WI38 (cell line): ENCODE measurements at regions not wholly inside any gene's neighbourhood (a gene's known extent, or its start where the extent isn't known, plus 50 kb on each side); places are given as distances from the start of the nearest gene placed in this dataset.
"Not testable (repeated sequence)": the region's sequence is repeated elsewhere in the genome, so short reads cannot be mapped to it uniquely, and the experiment has no call there.

ENCODE experiments used
- H3K4me3 ChIP-seq: 2 replicates; pipeline ENCODE4 v1.5.1; 2011; ENCODE audit warnings: low read depth, mild to moderate bottlenecking, control low read depth, low read length
- TF ChIP-seq, protein P1 (sequence below): IDR thresholded peaks from 2 replicates; pipeline ENCODE4 v1.5.1; 2012; ENCODE audit warnings: low read depth, mild to moderate bottlenecking, control low read depth, low read length

DNA sequence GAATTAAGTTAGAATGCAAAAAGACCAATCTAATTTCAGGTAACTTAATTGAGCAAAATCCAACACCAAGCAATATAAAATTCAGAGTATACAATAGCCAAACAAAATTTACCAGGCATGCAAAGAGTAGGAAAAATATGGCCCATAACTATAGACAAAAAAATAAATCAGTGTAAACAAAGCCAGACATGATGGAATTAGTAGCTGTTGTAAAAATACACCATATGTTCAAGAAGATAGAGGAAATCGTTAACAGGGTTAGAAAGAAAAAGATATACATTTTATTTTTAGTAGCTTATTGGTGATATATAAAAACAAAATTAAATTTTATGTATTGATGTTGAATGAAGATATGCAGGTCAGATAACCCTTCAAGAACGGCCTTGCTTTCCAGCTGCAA lies 621.1 kb upstream of the MIR17HG start:
- H3K4me3 ChIP-seq, result no peak overlapping the region
- TF ChIP-seq, protein P1, sequence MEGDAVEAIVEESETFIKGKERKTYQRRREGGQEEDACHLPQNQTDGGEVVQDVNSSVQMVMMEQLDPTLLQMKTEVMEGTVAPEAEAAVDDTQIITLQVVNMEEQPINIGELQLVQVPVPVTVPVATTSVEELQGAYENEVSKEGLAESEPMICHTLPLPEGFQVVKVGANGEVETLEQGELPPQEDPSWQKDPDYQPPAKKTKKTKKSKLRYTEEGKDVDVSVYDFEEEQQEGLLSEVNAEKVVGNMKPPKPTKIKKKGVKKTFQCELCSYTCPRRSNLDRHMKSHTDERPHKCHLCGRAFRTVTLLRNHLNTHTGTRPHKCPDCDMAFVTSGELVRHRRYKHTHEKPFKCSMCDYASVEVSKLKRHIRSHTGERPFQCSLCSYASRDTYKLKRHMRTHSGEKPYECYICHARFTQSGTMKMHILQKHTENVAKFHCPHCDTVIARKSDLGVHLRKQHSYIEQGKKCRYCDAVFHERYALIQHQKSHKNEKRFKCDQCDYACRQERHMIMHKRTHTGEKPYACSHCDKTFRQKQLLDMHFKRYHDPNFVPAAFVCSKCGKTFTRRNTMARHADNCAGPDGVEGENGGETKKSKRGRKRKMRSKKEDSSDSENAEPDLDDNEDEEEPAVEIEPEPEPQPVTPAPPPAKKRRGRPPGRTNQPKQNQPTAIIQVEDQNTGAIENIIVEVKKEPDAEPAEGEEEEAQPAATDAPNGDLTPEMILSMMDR, result no peak

DNA sequence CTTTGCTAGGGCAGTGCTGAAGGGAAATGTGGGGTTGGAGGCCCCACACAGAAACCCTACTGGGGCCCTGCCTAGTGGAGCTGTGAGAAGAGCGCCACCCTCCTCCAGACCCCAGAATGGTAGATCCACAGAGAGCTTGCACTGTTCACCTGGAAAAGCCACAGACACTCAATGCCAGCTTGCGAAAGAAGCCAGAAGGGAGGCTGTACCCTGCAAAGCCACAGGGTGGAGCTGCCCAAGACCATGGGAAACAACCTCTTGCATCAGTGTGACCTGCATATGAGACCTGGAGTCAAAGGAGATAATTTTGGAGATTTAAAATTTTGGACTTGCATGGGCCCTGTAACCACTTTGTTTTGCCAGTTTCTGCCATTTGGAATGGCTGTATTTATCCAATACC lies 615.4 kb upstream of the MIR17HG start:
- no peak overlapping the region for H3K4me3 ChIP-seq
- TF ChIP-seq, protein P1, result no peak

GRCh38 chr13:90734497-90734896 lies 613.0 kb upstream of the MIR17HG start:
- H3K4me3 ChIP-seq, result not testable (repeated sequence)

- no peak overlapping the region for H3K4me3 ChIP-seq
- TF ChIP-seq, protein P1, result no peak
These were observed 608.6 kb upstream of the MIR17HG start for GRCh38 chr13:90738881-90739280.

GRCh38 chr13:90740099-90740498 lies 607.4 kb upstream of the MIR17HG start:
- TF ChIP-seq, protein P1, result no peak
- no peak overlapping the region for H3K4me3 ChIP-seq

DNA sequence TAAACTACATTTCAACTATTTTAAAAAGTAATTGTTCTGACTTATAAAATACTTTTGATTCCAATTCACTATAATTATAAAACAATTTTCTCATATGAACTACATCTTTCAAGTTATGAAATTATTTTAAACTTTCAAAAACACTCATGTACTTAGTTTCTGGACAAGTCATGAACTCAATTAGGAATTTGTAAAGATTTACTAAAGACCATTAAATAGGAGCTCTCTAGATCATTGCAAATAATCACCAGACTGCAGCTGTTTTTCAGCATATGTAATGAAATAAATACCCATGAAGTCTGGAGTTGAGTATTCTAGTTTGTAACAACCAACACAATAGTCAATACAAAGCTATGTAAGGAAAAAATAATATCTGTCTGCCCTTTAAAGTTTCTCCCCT lies 605.1 kb upstream of the MIR17HG start:
- H3K4me3 ChIP-seq, result no peak overlapping the region
- TF ChIP-seq, protein P1, result no peak

DNA sequence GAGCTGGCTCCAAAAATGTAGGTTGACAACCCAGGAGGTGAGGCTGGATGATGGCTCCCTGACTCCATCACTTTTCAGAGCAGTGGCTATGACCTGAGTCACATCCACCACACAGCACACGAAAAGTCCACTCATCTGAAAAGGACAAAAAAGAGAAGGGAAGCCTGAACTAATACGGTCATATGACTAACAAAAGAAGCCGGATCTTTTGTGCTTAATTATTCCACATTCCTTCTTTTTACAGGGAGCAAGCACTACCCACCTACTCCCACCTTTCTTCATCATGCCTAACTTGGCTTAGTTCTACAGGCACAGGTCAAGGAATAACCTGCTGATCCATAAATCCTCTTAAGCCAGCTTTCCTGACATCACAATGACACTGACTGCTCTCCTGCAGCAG lies 601.3 kb upstream of the MIR17HG start:
- TF ChIP-seq, protein P1, result no peak
- H3K4me3 ChIP-seq, result no peak overlapping the region

GRCh38 chr13:90750021-90750420 lies 597.5 kb upstream of the MIR17HG start:
- TF ChIP-seq, protein P1, result no peak
- H3K4me3 ChIP-seq, result no peak overlapping the region
